CD4-positive, alpha-beta memory T cell (primary cell): ENCODE measurements at regions not wholly inside any gene's neighbourhood (a gene's known extent, or its start where the extent isn't known, plus 50 kb on each side); places are given as distances from the start of the nearest gene placed in this dataset.

Source experiments
- CTCF ChIA-PET: fragments of 350-600 bp; sonication (Branson Sonifier 250); formaldehyde crosslinking; loops from one replicate; lab custom pipeline; 2021; ENCODE audit warnings: inconsistent platforms; ENCODE audit not compliant: partially characterized antibody; lab: Charles Lee
- POLR2A ChIA-PET: fragments of 350-600 bp; sonication (Branson Sonifier 250); formaldehyde crosslinking; loops from one replicate; lab custom pipeline; 2021; ENCODE audit not compliant: partially characterized antibody; lab: Charles Lee
- DNase-seq, 5 donors: peaks; one replicate each; pipeline versions ENCODE4 v3.0.0 to v3.0.0-alpha.2; 2020 to 2022; ENCODE audit warnings: mixed read lengths in 1 of 5
- H3K27ac ChIP-seq: one replicate; pipeline ENCODE4 v1.7.0; 2013; ENCODE audit warnings: low read depth, low read length
- H3K27me3 ChIP-seq: 2 replicates; pipeline ENCODE4 v1.7.0; 2013; ENCODE audit warnings: mild to moderate bottlenecking, low read length, moderate library complexity; ENCODE audit not compliant: insufficient read depth
- H3K36me3 ChIP-seq: 2 replicates; pipeline ENCODE4 v1.7.0; 2013; ENCODE audit warnings: mild to moderate bottlenecking, low read length, moderate library complexity; ENCODE audit not compliant: insufficient read depth
- H3K4me1 ChIP-seq: 2 replicates; pipeline ENCODE4 v1.7.0; 2013; ENCODE audit warnings: mild to moderate bottlenecking, low read length, moderate library complexity; ENCODE audit not compliant: insufficient read depth
- H3K4me3 ChIP-seq, 2 donors: one replicate each; pipeline ENCODE4 v1.7.0; 2013; ENCODE audit warnings: low read length in 2 of 2, mild to moderate bottlenecking in 1 of 2
- H3K9me3 ChIP-seq, 2 donors: one replicate each; pipeline ENCODE4 v1.7.0; 2013; ENCODE audit warnings: low read length in 2 of 2, control low read depth in 1 of 2; ENCODE audit not compliant: control insufficient read depth in 1 of 2
- H3K27ac Mint-ChIP-seq, 7 donors: one replicate each; pipeline ENCODE4 v1.8.0; 2020 to 2021; ENCODE audit warnings: mixed read lengths in 7 of 7, mild to moderate bottlenecking in 6 of 7, inconsistent platforms in 3 of 7, moderate library complexity in 3 of 7
- H3K27me3 Mint-ChIP-seq, 2 donors: one replicate each; pipeline ENCODE4 v1.8.0; 2020 to 2021; ENCODE audit warnings: mixed read lengths in 2 of 2
- H3K36me3 Mint-ChIP-seq, 2 donors: one replicate each; pipeline ENCODE4 v1.8.0; 2020 to 2021; ENCODE audit warnings: mixed read lengths in 2 of 2, inconsistent platforms in 1 of 2, mild to moderate bottlenecking in 1 of 2
- H3K4me1 Mint-ChIP-seq, 4 donors: one replicate each; pipeline ENCODE4 v1.8.0; 2020 to 2021; ENCODE audit warnings: mixed read lengths in 4 of 4, mild to moderate bottlenecking in 1 of 4
- H3K4me3 Mint-ChIP-seq, 8 donors: one replicate each; pipeline ENCODE4 v1.8.0; 2020 to 2021; ENCODE audit warnings: mixed read lengths in 8 of 8, mild to moderate bottlenecking in 7 of 8, moderate library complexity in 6 of 8, inconsistent platforms in 3 of 8
- H3K9me3 Mint-ChIP-seq, 8 donors: one replicate each; pipeline ENCODE4 v1.8.0; 2020 to 2021; ENCODE audit warnings: mixed read lengths in 8 of 8, mild to moderate bottlenecking in 5 of 8, inconsistent platforms in 3 of 8, moderate library complexity in 1 of 8
- intact Hi-C: fragments of 100-400 bp; cut with micrococcal nuclease; formaldehyde crosslinking; loops from one replicate; pipeline ENCODE4 v1.15.1; 2023

DNA sequence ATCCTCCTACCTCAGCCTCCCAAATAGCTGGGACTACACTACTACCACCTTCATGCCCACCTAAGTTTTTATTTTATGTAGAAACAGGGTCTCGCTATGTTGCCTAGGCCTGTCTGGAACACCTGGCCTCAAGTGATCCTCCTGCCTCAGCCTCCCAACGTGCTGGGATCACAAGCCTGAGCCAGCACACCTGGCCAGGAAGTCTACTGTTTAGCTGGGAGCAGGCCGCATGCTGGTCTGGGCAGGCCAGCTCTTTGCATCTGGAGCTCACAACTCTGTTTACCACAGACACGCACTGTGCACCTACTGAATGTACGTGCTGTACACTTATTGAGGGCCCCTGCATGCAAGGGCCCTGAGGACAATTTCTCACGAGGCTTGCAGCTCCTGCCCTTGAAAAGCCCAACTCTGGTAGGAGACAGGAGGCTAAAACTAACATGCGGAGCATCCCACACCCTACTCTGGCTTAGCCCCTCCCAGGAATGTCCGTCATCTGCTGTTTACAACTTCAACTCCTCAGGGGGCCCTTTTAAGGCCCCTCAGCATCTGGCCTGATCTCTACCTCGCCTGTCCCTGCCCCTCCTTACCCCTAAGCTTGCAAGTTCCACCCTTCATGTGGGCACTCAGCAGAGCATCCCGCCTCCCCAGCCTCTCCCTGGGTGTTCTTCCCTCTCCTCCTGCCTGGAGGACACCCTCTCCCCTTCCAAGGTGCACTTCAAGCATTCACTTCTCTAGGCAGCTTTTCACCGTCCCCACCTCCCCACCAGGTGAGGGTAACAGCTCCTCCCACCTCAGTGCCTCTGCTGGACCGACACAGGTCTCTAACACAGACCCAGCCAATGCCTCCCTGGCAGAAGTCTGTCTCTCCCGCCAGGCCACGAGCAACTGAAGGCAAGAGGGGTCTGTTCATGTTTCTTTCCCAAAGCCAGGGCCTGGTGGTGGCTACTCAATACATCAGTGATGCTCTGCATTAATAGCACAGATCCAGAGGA is 114.2 kb upstream of the UQCRFS1 start:
- peaks cover 3 to 13% (median 8%) of the 10 kb centered on the region in 8 donors for H3K9me3 Mint-ChIP-seq
- H3K9me3 ChIP-seq: no peaks in the 10 kb centered on the region
- no peaks in the 10 kb centered on the region for H3K4me1 ChIP-seq
- CTCF ChIA-PET: no interaction called here
- H3K36me3 Mint-ChIP-seq: no peaks in the 10 kb centered on the region
- H3K27me3 Mint-ChIP-seq: peaks cover 2 to 9% of the 10 kb centered on the region in 2 donors
- no peak overlapping the region for H3K4me3 Mint-ChIP-seq
- H3K4me1 Mint-ChIP-seq: peaks cover 0 to 3% (median 0%) of the 10 kb centered on the region in 4 donors
- intact Hi-C loops: no loop called here
- no peak overlapping the region for H3K27ac ChIP-seq
- no peak overlapping the region for H3K4me3 ChIP-seq
- no peaks in the 10 kb centered on the region for H3K27me3 ChIP-seq
- POLR2A ChIA-PET: no interaction called here
- no peaks in the 10 kb centered on the region for H3K36me3 ChIP-seq
- no peak overlapping the region for H3K27ac Mint-ChIP-seq
- no peak for DNase-seq

DNA sequence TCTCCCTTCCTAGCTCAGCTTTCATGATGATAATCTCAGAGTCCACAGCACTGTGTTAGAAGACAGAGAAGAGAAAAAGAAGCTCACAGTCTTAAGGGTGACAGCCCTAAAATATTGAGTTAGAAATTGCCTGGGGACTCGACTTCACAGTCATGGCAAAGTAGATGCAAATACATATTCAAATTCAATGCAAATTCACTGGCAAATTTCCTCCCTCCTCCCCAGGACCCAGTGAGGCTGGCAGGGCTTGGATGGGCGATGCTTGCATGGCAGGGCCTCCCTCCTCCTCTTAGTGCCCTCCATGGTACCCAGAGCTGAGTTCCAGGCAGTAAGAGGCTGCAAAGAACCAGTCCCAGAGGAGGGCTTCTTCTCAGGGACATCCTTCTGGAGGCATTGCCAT is 115.6 kb upstream of the UQCRFS1 start:
- H3K27me3 Mint-ChIP-seq: peaks cover 2 to 9% of the 10 kb centered on the region in 2 donors
- H3K9me3 Mint-ChIP-seq: peaks cover 3 to 13% (median 9%) of the 10 kb centered on the region in 8 donors
- Histone ChIP-seq H3K9me3 (no peaks in the 10 kb centered on the region), H3K27ac (no peak overlapping the region), H3K4me3 (no peak overlapping the region), H3K4me1 (no peaks in the 10 kb centered on the region), H3K27me3 (no peaks in the 10 kb centered on the region), H3K36me3 (no peaks in the 10 kb centered on the region)
- DNase-seq: no peak
- no peaks in the 10 kb centered on the region for H3K36me3 Mint-ChIP-seq
- H3K4me3 Mint-ChIP-seq: no peak overlapping the region
- ChIA-PET POLR2A (no interaction called here), CTCF (no interaction called here)
- peaks cover 0 to 3% (median 0%) of the 10 kb centered on the region in 4 donors for H3K4me1 Mint-ChIP-seq
- no peak overlapping the region for H3K27ac Mint-ChIP-seq
- intact Hi-C loops: no loop called here

DNA sequence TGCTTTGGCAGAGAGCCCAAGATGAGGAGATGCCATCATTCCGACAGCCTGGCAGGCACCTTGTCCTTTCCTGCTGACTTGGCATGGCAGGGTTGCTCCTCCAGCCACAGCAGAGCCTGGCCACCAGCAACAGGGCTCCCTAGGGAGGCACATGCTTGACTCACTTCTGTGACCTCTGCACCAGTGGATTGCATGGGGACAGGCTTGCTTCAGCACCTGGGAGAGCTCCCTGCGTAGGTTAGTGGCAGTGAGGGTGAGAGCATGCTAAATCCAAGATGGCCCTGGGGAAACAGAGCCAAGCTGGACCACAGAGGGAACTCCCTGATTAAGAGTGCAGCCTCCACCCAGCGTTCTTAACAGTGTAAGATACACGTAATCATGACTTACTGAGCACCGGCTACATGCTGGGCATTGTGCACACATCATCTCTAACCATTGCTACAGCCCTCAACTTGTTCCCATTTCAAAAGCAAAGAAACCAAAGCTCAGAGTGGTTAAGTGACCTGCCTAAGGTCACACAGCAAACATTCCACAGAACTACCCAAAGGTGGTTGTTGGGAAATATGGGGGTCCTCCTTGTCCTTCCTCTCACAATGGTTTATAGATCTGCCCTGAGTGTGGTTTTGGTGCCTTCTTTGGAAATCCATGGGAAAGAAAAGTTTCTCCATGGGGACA is 116.6 kb upstream of the UQCRFS1 start:
- ChIA-PET POLR2A (no interaction called here), CTCF (no interaction called here)
- H3K4me3 ChIP-seq: no peak overlapping the region
- Mint-ChIP-seq H3K27ac (no peak overlapping the region), H3K4me1 (peaks cover 0 to 3% (median 0%) of the 10 kb centered on the region in 4 donors), H3K9me3 (peaks cover 4 to 13% (median 9%) of the 10 kb centered on the region in 8 donors), H3K27me3 (peaks cover 2 to 9% of the 10 kb centered on the region in 2 donors), H3K4me3 (no peak overlapping the region), H3K36me3 (no peaks in the 10 kb centered on the region)
- no peaks in the 10 kb centered on the region for H3K36me3 ChIP-seq
- DNase-seq: no peak
- no peaks in the 10 kb centered on the region for H3K4me1 ChIP-seq
- no peak overlapping the region for H3K27ac ChIP-seq
- H3K27me3 ChIP-seq: no peaks in the 10 kb centered on the region
- intact Hi-C loops: no loop called here
- no peaks in the 10 kb centered on the region for H3K9me3 ChIP-seq

DNA sequence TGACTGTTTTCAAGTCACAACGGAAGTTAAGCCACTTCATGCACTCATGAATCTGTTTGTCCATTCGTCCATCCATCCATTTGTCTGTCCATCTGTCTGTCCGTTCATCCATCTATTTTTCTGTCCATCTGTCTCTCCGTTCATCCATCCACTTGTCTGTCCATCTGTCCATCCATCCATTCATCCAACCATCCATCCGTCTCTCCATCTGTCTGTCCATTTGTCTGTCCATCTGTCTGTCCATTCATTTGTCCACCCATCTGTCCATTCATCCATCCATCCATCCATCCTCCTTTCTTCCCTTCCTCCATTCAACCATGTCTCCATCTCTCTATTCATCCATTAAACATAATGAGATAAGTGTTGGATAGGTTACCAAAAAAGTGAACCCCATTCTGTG is 123.5 kb upstream of the UQCRFS1 start:
- ChIA-PET CTCF (no interaction called here), POLR2A (no interaction called here)
- intact Hi-C loops: no loop called here
- H3K4me1 ChIP-seq: no peaks in the 10 kb centered on the region
- no peak overlapping the region for H3K27ac ChIP-seq
- Mint-ChIP-seq H3K27ac (no peak overlapping the region), H3K4me1 (no peaks in the 10 kb centered on the region), H3K36me3 (no peaks in the 10 kb centered on the region), H3K27me3 (peaks cover 0 to 8% of the 10 kb centered on the region in 2 donors), H3K4me3 (no peak overlapping the region), H3K9me3 (peaks cover 0 to 26% (median 19%) of the 10 kb centered on the region in 8 donors)
- DNase-seq: no peak
- no peak overlapping the region for H3K4me3 ChIP-seq
- H3K9me3 ChIP-seq: no peaks in the 10 kb centered on the region
- H3K27me3 ChIP-seq: no peaks in the 10 kb centered on the region
- H3K36me3 ChIP-seq: no peaks in the 10 kb centered on the region

GRCh38 chr19:29337029-29337428 is 124.1 kb upstream of the UQCRFS1 start:
- no peak for DNase-seq
- peaks cover 0 to 8% of the 10 kb centered on the region in 2 donors for H3K27me3 Mint-ChIP-seq
- POLR2A ChIA-PET: no interaction called here

GRCh38 chr19:29338480-29338879 is 125.5 kb upstream of the UQCRFS1 start:
- Mint-ChIP-seq H3K36me3 (peaks cover 3 to 4% of the 10 kb centered on the region in 2 donors), H3K4me3 (no peak overlapping the region), H3K27me3 (peaks cover 0 to 8% of the 10 kb centered on the region in 2 donors), H3K4me1 (no peaks in the 10 kb centered on the region), H3K9me3 (peaks cover 0 to 46% (median 36%) of the 10 kb centered on the region in 8 donors), H3K27ac (no peak overlapping the region)
- no peak overlapping the region for H3K4me3 ChIP-seq
- no peaks in the 10 kb centered on the region for H3K27me3 ChIP-seq
- H3K27ac ChIP-seq: no peak overlapping the region
- no peaks in the 10 kb centered on the region for H3K4me1 ChIP-seq
- no peaks in the 10 kb centered on the region for H3K9me3 ChIP-seq
- no peak for DNase-seq
- intact Hi-C loops: no loop called here
- ChIA-PET CTCF (no interaction called here), POLR2A (no interaction called here)
- no peaks in the 10 kb centered on the region for H3K36me3 ChIP-seq

More at GRCh38 chr19:29337029-29337428, 124.1 kb upstream of the UQCRFS1 start:
- Mint-ChIP-seq H3K27ac (no peak overlapping the region), H3K9me3 (peaks cover 0 to 32% (median 24%) of the 10 kb centered on the region in 8 donors), H3K36me3 (no peaks in the 10 kb centered on the region), H3K4me1 (no peaks in the 10 kb centered on the region), H3K4me3 (no peak overlapping the region)
- Histone ChIP-seq H3K27ac (no peak overlapping the region), H3K27me3 (no peaks in the 10 kb centered on the region), H3K4me1 (no peaks in the 10 kb centered on the region), H3K36me3 (no peaks in the 10 kb centered on the region), H3K9me3 (no peaks in the 10 kb centered on the region), H3K4me3 (no peak overlapping the region)
- CTCF ChIA-PET: no interaction called here
- intact Hi-C loops: no loop called here

GRCh38 chr19:29342721-29343120 is 129.8 kb upstream of the UQCRFS1 start:
- no peaks in the 10 kb centered on the region for H3K36me3 ChIP-seq
- H3K9me3 ChIP-seq: no peaks in the 10 kb centered on the region
- DNase-seq: no peak
- H3K4me3 Mint-ChIP-seq: no peak overlapping the region
- H3K27ac Mint-ChIP-seq: no peak overlapping the region
- intact Hi-C loops: no loop called here
- ChIA-PET CTCF (no interaction called here), POLR2A (no interaction called here)
- H3K4me1 ChIP-seq: no peaks in the 10 kb centered on the region
- no peak overlapping the region for H3K4me3 ChIP-seq
- peaks cover 0 to 3% of the 10 kb centered on the region in 2 donors for H3K27me3 Mint-ChIP-seq
- H3K4me1 Mint-ChIP-seq: no peaks in the 10 kb centered on the region
- peaks cover 4 to 80% (median 64%) of the 10 kb centered on the region in 8 donors for H3K9me3 Mint-ChIP-seq
- peaks cover 3 to 6% of the 10 kb centered on the region in 2 donors for H3K36me3 Mint-ChIP-seq
- H3K27me3 ChIP-seq: no peaks in the 10 kb centered on the region
- H3K27ac ChIP-seq: no peak overlapping the region
